Ascending aorta (tissue), 2 donors: ENCODE measurements at regions not wholly inside any gene's neighbourhood (a gene's known extent, or its start where the extent isn't known, plus 50 kb on each side); places are given as distances from the start of the nearest gene placed in this dataset.

ENCODE experiments used
- DNase-seq, 2 donors: peaks; one replicate each; pipeline ENCODE4 v3.0.0-alpha.2; 2019; ENCODE audit warnings: low spot score in 2 of 2
- H3K27ac ChIP-seq, 2 donors: fragments of 200-600 bp; sonication (generic); one replicate each; pipeline ENCODE4 v1.5.1; 2016 to 2017; ENCODE audit warnings: mild to moderate bottlenecking in 1 of 2
- H3K27me3 ChIP-seq: fragments of 200-600 bp; sonication (generic); one replicate; pipeline ENCODE4 v1.5.1; 2017
- H3K36me3 ChIP-seq, 2 donors: fragments of 200-600 bp; sonication (generic); one replicate each; pipeline ENCODE4 v1.5.1; 2016
- H3K4me1 ChIP-seq, 2 donors: fragments of 200-600 bp; sonication (generic); one replicate each; pipeline ENCODE4 v1.5.1; 2016 to 2017; ENCODE audit warnings: mild to moderate bottlenecking in 1 of 2
- H3K4me3 ChIP-seq, 2 donors: fragments of 200-600 bp; sonication (generic); one replicate each; pipeline ENCODE4 v1.5.1; 2016 to 2017; ENCODE audit warnings: mild to moderate bottlenecking in 1 of 2
- H3K9me3 ChIP-seq, 2 donors: fragments of 200-600 bp; sonication (generic); one replicate each; pipeline ENCODE4 v1.5.1; 2016
- intact Hi-C: fragments of 100-400 bp; cut with DNase I; formaldehyde crosslinking; loops from one replicate; pipeline ENCODE4 v1.15.1; 2023
- TF ChIP-seq, protein P1 (sequence below), 3 experiments: fragments of 200-600 bp in 2 of 3; fragments of 450-650 bp in 1 of 3; sonication (generic) in 2 of 3; IDR thresholded peaks; one replicate each; pipeline ENCODE4 v1.5.1; 2016 to 2019; ENCODE audit warnings: antibody characterized with exemption in 3 of 3, mild to moderate bottlenecking in 1 of 3, moderate library complexity in 1 of 3

DNA sequence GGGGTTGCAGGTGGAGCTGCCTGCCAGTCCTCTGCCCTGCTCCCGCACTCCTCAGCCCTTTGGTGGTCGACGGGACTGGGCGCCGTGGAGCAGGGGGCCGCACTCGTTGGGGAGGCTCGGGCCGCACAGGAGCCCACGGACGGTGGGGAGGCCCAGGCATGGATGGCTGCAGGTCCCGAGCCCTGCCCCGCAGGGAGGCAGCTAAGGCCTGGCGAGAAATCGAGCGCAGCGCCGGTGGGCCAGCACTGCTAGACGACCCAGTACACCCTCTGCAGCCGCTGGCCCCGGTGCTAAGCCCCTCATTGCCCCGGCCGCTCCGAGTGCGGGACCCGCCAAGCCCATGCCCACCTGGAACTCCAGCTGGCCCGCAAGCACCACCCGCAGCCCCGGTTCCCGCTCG, 221.8 kb downstream of the BTG1 start:
- no peak overlapping the region for H3K27ac ChIP-seq
- no peak for DNase-seq
- intact Hi-C loops: no loop called here
- H3K4me1 ChIP-seq: no peaks in the 10 kb centered on the region
- H3K36me3 ChIP-seq: no peaks in the 10 kb centered on the region
- TF ChIP-seq, protein P1, sequence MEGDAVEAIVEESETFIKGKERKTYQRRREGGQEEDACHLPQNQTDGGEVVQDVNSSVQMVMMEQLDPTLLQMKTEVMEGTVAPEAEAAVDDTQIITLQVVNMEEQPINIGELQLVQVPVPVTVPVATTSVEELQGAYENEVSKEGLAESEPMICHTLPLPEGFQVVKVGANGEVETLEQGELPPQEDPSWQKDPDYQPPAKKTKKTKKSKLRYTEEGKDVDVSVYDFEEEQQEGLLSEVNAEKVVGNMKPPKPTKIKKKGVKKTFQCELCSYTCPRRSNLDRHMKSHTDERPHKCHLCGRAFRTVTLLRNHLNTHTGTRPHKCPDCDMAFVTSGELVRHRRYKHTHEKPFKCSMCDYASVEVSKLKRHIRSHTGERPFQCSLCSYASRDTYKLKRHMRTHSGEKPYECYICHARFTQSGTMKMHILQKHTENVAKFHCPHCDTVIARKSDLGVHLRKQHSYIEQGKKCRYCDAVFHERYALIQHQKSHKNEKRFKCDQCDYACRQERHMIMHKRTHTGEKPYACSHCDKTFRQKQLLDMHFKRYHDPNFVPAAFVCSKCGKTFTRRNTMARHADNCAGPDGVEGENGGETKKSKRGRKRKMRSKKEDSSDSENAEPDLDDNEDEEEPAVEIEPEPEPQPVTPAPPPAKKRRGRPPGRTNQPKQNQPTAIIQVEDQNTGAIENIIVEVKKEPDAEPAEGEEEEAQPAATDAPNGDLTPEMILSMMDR (IDR thresholded peaks at IDR 0.05): no peak
- H3K4me3 ChIP-seq: no peak overlapping the region
- no peaks in the 10 kb centered on the region for H3K27me3 ChIP-seq
- no peaks in the 10 kb centered on the region for H3K9me3 ChIP-seq

DNA sequence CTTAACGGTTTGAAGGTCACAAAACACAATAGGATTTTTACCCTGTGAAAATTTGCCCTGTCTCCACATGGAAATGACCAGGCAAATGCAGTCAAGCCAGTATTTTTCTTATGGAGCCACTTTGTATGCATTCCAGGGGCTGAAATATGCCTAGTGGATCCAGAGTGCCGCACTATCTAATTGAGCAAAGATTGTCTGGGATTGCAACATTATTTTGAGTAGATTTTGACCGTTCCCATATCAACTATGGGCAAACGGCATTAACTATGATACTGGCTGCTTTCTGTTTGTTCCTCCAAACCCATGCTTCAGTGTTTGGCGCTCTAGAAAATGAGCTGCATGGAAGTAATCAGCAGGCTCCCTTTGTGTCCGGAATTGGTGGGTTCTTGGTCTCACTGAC, 223.0 kb downstream of the BTG1 start:
- no peaks in the 10 kb centered on the region for H3K36me3 ChIP-seq
- H3K27ac ChIP-seq: no peak overlapping the region
- no peak for DNase-seq
- H3K4me1 ChIP-seq: no peaks in the 10 kb centered on the region
- H3K27me3 ChIP-seq: no peaks in the 10 kb centered on the region
- intact Hi-C loops: no loop called here
- H3K4me3 ChIP-seq: no peak overlapping the region
- TF ChIP-seq, protein P1 (IDR thresholded peaks at IDR 0.05): no peak
- no peaks in the 10 kb centered on the region for H3K9me3 ChIP-seq

DNA sequence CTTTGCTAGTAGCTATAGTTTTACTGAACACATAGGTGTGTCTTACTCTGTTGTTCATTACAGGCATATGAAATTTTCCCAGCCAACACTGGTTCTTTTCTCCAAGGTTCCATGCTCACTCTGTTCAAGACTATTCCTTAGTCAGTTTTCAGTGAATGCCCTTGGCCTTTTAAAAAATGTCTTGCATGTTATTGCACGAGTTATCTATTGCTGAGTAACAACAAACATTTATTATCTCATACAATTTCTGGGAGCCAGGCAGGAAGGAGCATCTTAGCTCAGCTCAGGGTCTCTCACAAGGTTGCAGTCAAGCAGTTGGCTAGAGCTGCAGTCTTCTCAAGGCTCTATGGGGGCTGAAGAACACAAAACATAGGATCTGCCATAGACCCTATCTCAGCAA, 223.5 kb downstream of the BTG1 start:
- Histone ChIP-seq H3K36me3 (no peaks in the 10 kb centered on the region), H3K4me3 (no peak overlapping the region), H3K9me3 (no peaks in the 10 kb centered on the region), H3K27ac (no peak overlapping the region), H3K4me1 (no peaks in the 10 kb centered on the region), H3K27me3 (no peaks in the 10 kb centered on the region)
- DNase-seq: no peak
- intact Hi-C loops: no loop called here
- TF ChIP-seq, protein P1 (IDR thresholded peaks at IDR 0.05): no peak

- H3K27ac ChIP-seq: no peak overlapping the region
These were observed 224.1 kb downstream of the BTG1 start for GRCh38 chr12:91921555-91921954.

DNA sequence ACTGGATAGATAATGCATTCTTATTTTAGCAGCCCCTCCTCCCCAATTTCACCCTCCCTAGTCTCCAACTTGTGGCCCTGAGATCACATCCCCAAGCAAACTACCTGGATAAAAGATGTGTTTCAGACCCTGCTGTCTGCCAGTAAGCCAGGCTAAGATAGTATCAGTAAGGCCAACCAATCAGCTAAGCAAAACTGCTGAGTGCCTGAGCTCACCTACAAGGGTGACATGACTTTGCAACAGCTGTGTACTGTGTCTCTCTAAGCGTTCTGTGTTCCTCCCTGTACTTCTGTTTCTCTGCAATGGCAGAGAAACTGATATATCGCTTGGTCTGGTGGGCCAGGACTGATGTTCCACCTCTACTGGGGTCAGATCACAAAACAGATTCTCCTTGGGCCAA, 224.9 kb downstream of the BTG1 start:
- no peaks in the 10 kb centered on the region for H3K9me3 ChIP-seq
- no peaks in the 10 kb centered on the region for H3K4me1 ChIP-seq
- DNase-seq: no peak
- H3K36me3 ChIP-seq: no peaks in the 10 kb centered on the region
- TF ChIP-seq, protein P1 (IDR thresholded peaks at IDR 0.05): no peak
- intact Hi-C loops: no loop called here
- H3K27ac ChIP-seq: no peak overlapping the region
- no peak overlapping the region for H3K4me3 ChIP-seq
- no peaks in the 10 kb centered on the region for H3K27me3 ChIP-seq

More at GRCh38 chr12:91921555-91921954, 224.1 kb downstream of the BTG1 start:
- H3K4me1 ChIP-seq: no peaks in the 10 kb centered on the region
- intact Hi-C loops: no loop called here
- H3K27me3 ChIP-seq: no peaks in the 10 kb centered on the region
- H3K9me3 ChIP-seq: no peaks in the 10 kb centered on the region
- no peak for DNase-seq
- H3K36me3 ChIP-seq: no peaks in the 10 kb centered on the region
- no peak overlapping the region for H3K4me3 ChIP-seq
- TF ChIP-seq, protein P1 (IDR thresholded peaks at IDR 0.05): no peak

- TF ChIP-seq, protein P1 (IDR thresholded peaks at IDR 0.05): no peak
- no peak for DNase-seq
- H3K4me1 ChIP-seq: no peaks in the 10 kb centered on the region
- H3K9me3 ChIP-seq: no peaks in the 10 kb centered on the region
- H3K27me3 ChIP-seq: no peaks in the 10 kb centered on the region
- intact Hi-C loops: no loop called here
- H3K36me3 ChIP-seq: no peaks in the 10 kb centered on the region
- no peak overlapping the region for H3K27ac ChIP-seq
- no peak overlapping the region for H3K4me3 ChIP-seq
These were observed 225.4 kb downstream of the BTG1 start for GRCh38 chr12:91920276-91920675.
